HUES6 (cell line): ENCODE measurements at regions not wholly inside any gene's neighbourhood (a gene's known extent, or its start where the extent isn't known, plus 50 kb on each side); places are given as distances from the start of the nearest gene placed in this dataset.
"Not testable (repeated sequence)": the region's sequence is repeated elsewhere in the genome, so short reads cannot be mapped to it uniquely, and the experiment has no call there.

Experiments
- H3K27ac ChIP-seq: 2 replicates; pipeline ENCODE4 v1.7.0; 2013; ENCODE audit warnings: low read depth, mild to moderate bottlenecking, low read length, inconsistent platforms
- H3K27me3 ChIP-seq: 2 replicates; pipeline ENCODE4 v1.6.1; 2013; ENCODE audit warnings: low read length; ENCODE audit not compliant: control insufficient read depth, insufficient read depth
- H3K36me3 ChIP-seq: 2 replicates; pipeline ENCODE4 v1.6.1; 2013; ENCODE audit warnings: low read length; ENCODE audit not compliant: control insufficient read depth, insufficient read depth
- H3K4me1 ChIP-seq: 2 replicates; pipeline ENCODE4 v1.6.1; 2013; ENCODE audit warnings: low read length; ENCODE audit not compliant: control insufficient read depth, insufficient read depth
- H3K4me3 ChIP-seq: 2 replicates; pipeline ENCODE4 v1.5.1; 2013; ENCODE audit warnings: low read depth, low read length
- H3K9ac ChIP-seq: one replicate; pipeline ENCODE4 v1.6.1; 2013; ENCODE audit warnings: mild to moderate bottlenecking, low read length
- H3K9me3 ChIP-seq: 2 replicates; pipeline ENCODE4 v1.6.1; 2013; ENCODE audit warnings: low read depth, low read length; ENCODE audit not compliant: control insufficient read depth, insufficient read depth

GRCh38 chr7:17090751-17091150, 207.7 kb upstream of the AHR start:
- Histone ChIP-seq H3K9ac (no peak overlapping the region), H3K27me3 (no peaks in the 10 kb centered on the region), H3K27ac (no peak overlapping the region), H3K9me3 (no peaks in the 10 kb centered on the region), H3K4me3 (no peak overlapping the region), H3K4me1 (no peaks in the 10 kb centered on the region), H3K36me3 (no peaks in the 10 kb centered on the region)

GRCh38 chr7:17093461-17093860, 205.0 kb upstream of the AHR start:
- H3K9ac ChIP-seq: no peak overlapping the region
- H3K4me1 ChIP-seq: no peaks in the 10 kb centered on the region
- H3K4me3 ChIP-seq: no peak overlapping the region

GRCh38 chr7:17094963-17095574, 203.4 kb upstream of the AHR start:
- Histone ChIP-seq H3K4me1 (no peaks in the 10 kb centered on the region), H3K27ac (no peak overlapping the region)

More at GRCh38 chr7:17093461-17093860, 205.0 kb upstream of the AHR start:
- H3K27me3 ChIP-seq: no peaks in the 10 kb centered on the region
- H3K9me3 ChIP-seq: no peaks in the 10 kb centered on the region
- no peak overlapping the region for H3K27ac ChIP-seq
- H3K36me3 ChIP-seq: no peaks in the 10 kb centered on the region

GRCh38 chr7:17095931-17096330, 202.5 kb upstream of the AHR start:
- Histone ChIP-seq H3K4me1 (no peaks in the 10 kb centered on the region), H3K27ac (no peak overlapping the region), H3K9ac (no peak overlapping the region), H3K4me3 (no peak overlapping the region), H3K9me3 (no peaks in the 10 kb centered on the region), H3K36me3 (no peaks in the 10 kb centered on the region), H3K27me3 (no peaks in the 10 kb centered on the region)

More at GRCh38 chr7:17094963-17095574, 203.4 kb upstream of the AHR start:
- Histone ChIP-seq H3K4me3 (no peak overlapping the region), H3K9me3 (no peaks in the 10 kb centered on the region), H3K9ac (no peak overlapping the region), H3K27me3 (no peaks in the 10 kb centered on the region), H3K36me3 (no peaks in the 10 kb centered on the region)

GRCh38 chr7:17097668-17098297, 200.7 kb upstream of the AHR start:
- Histone ChIP-seq H3K4me3 (no peak overlapping the region), H3K4me1 (no peaks in the 10 kb centered on the region), H3K27ac (no peak overlapping the region), H3K9ac (no peak overlapping the region), H3K27me3 (no peaks in the 10 kb centered on the region), H3K9me3 (peaks cover 5% of the 10 kb centered on the region; the same call in 1 of the 2 replicates), H3K36me3 (no peaks in the 10 kb centered on the region)

- no peak overlapping the region for H3K27ac ChIP-seq
- H3K9me3 ChIP-seq: peaks cover 5% of the 10 kb centered on the region; the same call in 1 of the 2 replicates
- no peak overlapping the region for H3K4me3 ChIP-seq
- H3K9ac ChIP-seq: no peak overlapping the region
- H3K36me3 ChIP-seq: no peaks in the 10 kb centered on the region
- no peaks in the 10 kb centered on the region for H3K4me1 ChIP-seq
- H3K27me3 ChIP-seq: no peaks in the 10 kb centered on the region
Measured at GRCh38 chr7:17098515-17098914, 199.9 kb upstream of the AHR start.

GRCh38 chr7:17099083-17099973, 199.1 kb upstream of the AHR start:
- Histone ChIP-seq H3K9ac (no peak overlapping the region), H3K27me3 (no peaks in the 10 kb centered on the region), H3K4me1 (no peaks in the 10 kb centered on the region), H3K36me3 (no peaks in the 10 kb centered on the region), H3K9me3 (peaks cover 5% of the 10 kb centered on the region; the same call in 1 of the 2 replicates), H3K4me3 (no peak overlapping the region), H3K27ac (no peak overlapping the region)

- not testable (repeated sequence) for H3K27ac ChIP-seq, H3K4me3 ChIP-seq, H3K9ac ChIP-seq, H3K36me3 ChIP-seq, H3K9me3 ChIP-seq, H3K4me1 ChIP-seq, H3K27me3 ChIP-seq
Measured at GRCh38 chr7:17099974-17100509, 198.4 kb upstream of the AHR start.

- no peaks in the 10 kb centered on the region for H3K27me3 ChIP-seq
- H3K27ac ChIP-seq: no peak overlapping the region
- no peaks in the 10 kb centered on the region for H3K36me3 ChIP-seq
- H3K9ac ChIP-seq: no peak overlapping the region
- H3K4me1 ChIP-seq: no peaks in the 10 kb centered on the region
- peaks cover 5% of the 10 kb centered on the region; the same call in 1 of the 2 replicates for H3K9me3 ChIP-seq
- H3K4me3 ChIP-seq: no peak overlapping the region
Measured at GRCh38 chr7:17101207-17101696, 197.2 kb upstream of the AHR start.

GRCh38 chr7:17103170-17103569, 195.3 kb upstream of the AHR start:
- H3K4me1 ChIP-seq: no peaks in the 10 kb centered on the region
- H3K27me3 ChIP-seq: no peaks in the 10 kb centered on the region
- no peak overlapping the region for H3K9ac ChIP-seq
- H3K27ac ChIP-seq: no peak overlapping the region
- H3K4me3 ChIP-seq: no peak overlapping the region
- H3K9me3 ChIP-seq: peaks cover 5% of the 10 kb centered on the region; the same call in 1 of the 2 replicates
- no peaks in the 10 kb centered on the region for H3K36me3 ChIP-seq
